OCI-LY7 (cell line): ENCODE measurements at regions not wholly inside any gene's neighbourhood (a gene's known extent, or its start where the extent isn't known, plus 50 kb on each side); places are given as distances from the start of the nearest gene placed in this dataset.

Experiments used
- EZH2phosphoT487 ChIP-seq: fragments of 200-600 bp; sonication (generic); IDR thresholded peaks from 2 replicates; pipeline ENCODE4 v1.6.1; 2018; ENCODE audit warnings: low read depth, borderline replicate concordance, mild to moderate bottlenecking, mixed run types, antibody characterized with exemption, low read length, moderate library complexity, mixed read lengths
- TF ChIP-seq, protein P1 (sequence below): fragments of 200-600 bp; sonication (generic); conservative IDR thresholded peaks from 2 replicates; pipeline ENCODE4 v1.5.1; 2014; ENCODE audit warnings: mild to moderate bottlenecking, antibody characterized with exemption, low read length, moderate library complexity, mixed read lengths

DNA sequence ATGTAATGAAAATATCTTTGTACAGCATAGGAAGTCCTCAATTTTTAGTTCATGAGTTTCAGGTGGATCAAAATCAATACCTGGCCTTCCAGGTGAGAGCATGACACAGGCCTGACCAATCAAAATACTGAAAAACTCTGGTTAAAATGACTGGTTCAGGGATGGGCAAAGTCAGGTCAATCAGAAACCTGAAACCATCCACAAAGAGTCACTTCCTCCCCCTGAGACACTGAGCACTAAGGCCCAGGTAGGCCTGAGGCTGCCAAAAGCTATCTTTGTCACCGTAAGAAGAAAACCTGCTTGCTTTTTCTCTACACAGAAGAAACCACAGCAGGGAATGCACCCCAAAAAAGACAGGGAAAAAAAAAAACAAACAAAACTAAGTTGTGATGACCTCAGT lies 444.8 kb downstream of the TLR4 start:
- TF ChIP-seq, protein P1, sequence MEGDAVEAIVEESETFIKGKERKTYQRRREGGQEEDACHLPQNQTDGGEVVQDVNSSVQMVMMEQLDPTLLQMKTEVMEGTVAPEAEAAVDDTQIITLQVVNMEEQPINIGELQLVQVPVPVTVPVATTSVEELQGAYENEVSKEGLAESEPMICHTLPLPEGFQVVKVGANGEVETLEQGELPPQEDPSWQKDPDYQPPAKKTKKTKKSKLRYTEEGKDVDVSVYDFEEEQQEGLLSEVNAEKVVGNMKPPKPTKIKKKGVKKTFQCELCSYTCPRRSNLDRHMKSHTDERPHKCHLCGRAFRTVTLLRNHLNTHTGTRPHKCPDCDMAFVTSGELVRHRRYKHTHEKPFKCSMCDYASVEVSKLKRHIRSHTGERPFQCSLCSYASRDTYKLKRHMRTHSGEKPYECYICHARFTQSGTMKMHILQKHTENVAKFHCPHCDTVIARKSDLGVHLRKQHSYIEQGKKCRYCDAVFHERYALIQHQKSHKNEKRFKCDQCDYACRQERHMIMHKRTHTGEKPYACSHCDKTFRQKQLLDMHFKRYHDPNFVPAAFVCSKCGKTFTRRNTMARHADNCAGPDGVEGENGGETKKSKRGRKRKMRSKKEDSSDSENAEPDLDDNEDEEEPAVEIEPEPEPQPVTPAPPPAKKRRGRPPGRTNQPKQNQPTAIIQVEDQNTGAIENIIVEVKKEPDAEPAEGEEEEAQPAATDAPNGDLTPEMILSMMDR: no peak
- TF ChIP-seq EZH2phosphoT487: no peak
